ENCODE measurements at regions not wholly inside any gene's neighbourhood (a gene's known extent, or its start where the extent isn't known, plus 50 kb on each side); places are given as distances from the start of the nearest gene placed in this dataset.

DNA sequence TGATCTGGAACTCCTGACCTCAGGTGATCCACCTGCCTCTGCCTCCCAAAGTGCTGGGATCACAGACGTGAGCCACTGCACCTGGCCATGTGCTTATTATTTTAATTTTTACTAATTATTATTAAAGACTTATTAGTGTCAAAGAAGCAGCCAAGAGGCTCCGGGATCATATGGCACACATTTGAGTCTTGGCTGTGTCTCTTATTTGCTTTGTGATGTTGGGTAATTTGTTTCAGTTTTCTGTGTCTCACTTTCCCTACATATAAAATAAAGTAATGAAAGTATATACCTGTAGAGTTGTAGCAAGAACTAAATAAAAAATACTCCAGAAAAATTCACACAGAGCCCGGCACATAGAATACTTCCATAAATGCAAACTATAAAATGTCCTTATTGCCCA lies 238.0 kb upstream of the TBL1XR1 start:
- H3K27ac ChIP-seq: no peak overlapping the region
- no peak overlapping the region for H3K4me3 ChIP-seq
- TF ChIP-seq POLR2AphosphoS5 (IDR thresholded peaks at IDR 0.05; ENCODE audit: borderline replicate concordance, low read depth, low read length): no peak
- no peak for TF ChIP-seq EZH2 (IDR thresholded peaks at IDR 0.05)
- TF ChIP-seq FOXP2 (optimal IDR thresholded peaks at IDR 0.05; ENCODE audit: control extremely low read depth, extremely low read length, insufficient read depth): no peak
- no peak overlapping the region for H3K9ac ChIP-seq (ENCODE audit: insufficient read length)
- no peak for DNase-seq (ENCODE audit: low read depth, low spot score)
- no peaks in the 10 kb centered on the region for H3K9me3 ChIP-seq (ENCODE audit: low read depth, low read length)
- H3K36me3 ChIP-seq (ENCODE audit: insufficient read depth, low read length): no peaks in the 10 kb centered on the region

DNA sequence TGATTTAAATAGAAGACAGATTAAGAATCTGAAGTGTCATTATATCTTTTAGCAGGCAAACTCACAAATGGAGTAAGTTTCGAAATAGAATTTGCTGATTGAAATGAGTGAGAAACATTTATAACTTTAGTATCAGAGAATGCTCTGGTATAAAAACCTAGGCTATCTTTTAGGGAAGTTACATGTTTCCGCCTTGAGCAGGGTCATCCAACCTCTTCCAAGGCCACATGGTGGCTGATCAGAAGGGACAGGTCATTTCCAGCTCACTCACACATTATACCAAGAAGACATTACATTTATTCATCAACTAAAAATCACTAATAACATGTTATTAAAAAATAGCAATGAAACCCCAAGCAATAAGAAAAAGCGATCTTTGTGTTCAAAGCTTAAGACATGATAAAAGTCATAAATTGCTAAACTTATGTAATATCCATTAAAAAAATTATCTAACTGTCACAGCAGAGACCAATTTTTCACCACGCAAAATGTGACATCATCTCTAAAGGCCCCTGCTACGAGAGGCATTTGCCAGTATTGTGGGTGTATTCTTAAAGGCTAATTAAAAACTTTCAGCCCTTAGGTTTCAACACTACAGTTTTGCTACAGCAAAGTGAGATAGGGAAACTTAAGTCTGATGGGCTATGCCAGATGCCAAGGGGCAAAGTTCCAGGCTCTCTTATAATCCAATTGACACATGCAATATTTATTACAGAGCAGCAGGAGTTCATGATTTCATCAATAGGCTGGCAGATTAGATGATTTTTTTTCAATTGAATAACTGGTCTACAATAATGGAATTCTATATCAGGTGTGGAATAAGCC lies 240.4 kb upstream of the TBL1XR1 start:
- Histone ChIP-seq H3K9me3 (ENCODE audit: low read depth, low read length) (no peaks in the 10 kb centered on the region), H3K27ac (no peak overlapping the region), H3K36me3 (ENCODE audit: insufficient read depth, low read length) (no peaks in the 10 kb centered on the region), H3K4me3 (no peak overlapping the region), H3K9ac (ENCODE audit: insufficient read length) (no peak overlapping the region)
- TF ChIP-seq EZH2 (IDR thresholded peaks at IDR 0.05): no peak
- TF ChIP-seq POLR2AphosphoS5 (IDR thresholded peaks at IDR 0.05; ENCODE audit: borderline replicate concordance, low read depth, low read length): no peak
- DNase-seq (ENCODE audit: low read depth, low spot score): no peak

DNA sequence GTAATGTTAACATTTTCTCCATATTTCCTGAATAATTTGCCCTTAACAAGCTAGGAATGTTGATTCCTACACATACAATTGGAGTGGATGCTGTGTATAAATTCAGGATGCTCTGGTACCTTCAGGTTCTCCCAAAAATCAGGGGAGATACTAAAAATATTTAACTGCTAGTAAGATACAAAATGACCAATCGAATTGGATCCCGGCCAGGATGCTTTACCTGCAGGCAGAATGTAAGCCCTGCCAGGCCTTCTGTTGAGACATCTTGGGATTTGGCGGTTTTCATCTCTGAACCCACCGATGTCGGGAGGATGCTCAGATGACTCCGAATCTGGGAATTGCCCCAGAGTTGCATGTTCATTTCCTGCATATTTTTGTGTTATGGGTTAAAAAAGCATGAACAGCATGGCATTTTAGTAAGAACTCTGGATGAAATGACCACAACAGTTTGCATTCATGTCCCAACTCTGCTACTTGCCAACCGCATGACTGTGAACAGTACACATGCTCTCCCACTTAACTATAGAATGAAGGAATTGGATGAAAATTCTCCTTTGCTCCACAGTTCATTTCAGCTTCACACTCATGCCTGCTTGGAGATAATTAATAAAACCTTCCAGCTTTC lies 241.4 kb upstream of the TBL1XR1 start:
- no peak overlapping the region for H3K27ac ChIP-seq
- H3K4me3 ChIP-seq: no peak overlapping the region
- DNase-seq (ENCODE audit: low read depth, low spot score): no peak
- TF ChIP-seq POLR2AphosphoS5 (IDR thresholded peaks at IDR 0.05; ENCODE audit: borderline replicate concordance, low read depth, low read length) (no peak), EZH2 (IDR thresholded peaks at IDR 0.05) (no peak), FOXP2 (optimal IDR thresholded peaks at IDR 0.05; ENCODE audit: control extremely low read depth, extremely low read length, insufficient read depth) (no peak)
- H3K9me3 ChIP-seq (ENCODE audit: low read depth, low read length): no peaks in the 10 kb centered on the region
- H3K9ac ChIP-seq (ENCODE audit: insufficient read length): no peak overlapping the region
- no peaks in the 10 kb centered on the region for H3K36me3 ChIP-seq (ENCODE audit: insufficient read depth, low read length)

DNA sequence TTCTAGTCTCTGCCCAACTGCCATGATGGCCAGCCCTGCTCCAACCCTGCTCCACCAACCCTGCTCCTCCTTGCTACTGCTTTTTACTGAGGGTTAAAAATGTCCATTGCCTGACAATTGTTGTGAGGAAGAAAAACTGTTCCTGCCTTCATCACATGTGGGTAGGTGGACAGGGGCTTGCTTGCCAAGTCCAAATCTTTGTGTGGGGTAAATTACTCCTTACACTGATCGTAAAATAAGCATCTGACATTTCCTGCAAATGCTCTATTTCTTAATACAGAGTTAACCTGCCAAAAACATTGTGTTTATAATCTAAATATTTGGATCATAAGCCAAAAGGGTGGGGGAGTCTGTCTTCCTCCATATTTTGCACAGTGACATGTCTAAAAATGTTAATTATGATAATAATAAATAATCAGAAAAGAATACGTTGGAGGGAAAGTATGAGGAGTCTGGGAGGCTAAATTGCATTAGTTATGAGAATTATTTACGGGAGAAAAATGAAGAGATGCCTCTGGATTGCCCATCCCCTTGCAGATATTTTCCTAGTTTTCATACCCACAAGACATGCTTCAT lies 242.5 kb upstream of the TBL1XR1 start:
- no peak for TF ChIP-seq FOXP2 (optimal IDR thresholded peaks at IDR 0.05; ENCODE audit: control extremely low read depth, extremely low read length, insufficient read depth)
- no peak for TF ChIP-seq EZH2 (IDR thresholded peaks at IDR 0.05)
- no peak for TF ChIP-seq POLR2AphosphoS5 (IDR thresholded peaks at IDR 0.05; ENCODE audit: borderline replicate concordance, low read depth, low read length)
- Histone ChIP-seq H3K4me3 (no peak overlapping the region), H3K36me3 (ENCODE audit: insufficient read depth, low read length) (no peaks in the 10 kb centered on the region), H3K27ac (no peak overlapping the region), H3K9ac (ENCODE audit: insufficient read length) (no peak overlapping the region), H3K9me3 (ENCODE audit: low read depth, low read length) (no peaks in the 10 kb centered on the region)
- no peak for DNase-seq (ENCODE audit: low read depth, low spot score)

DNA sequence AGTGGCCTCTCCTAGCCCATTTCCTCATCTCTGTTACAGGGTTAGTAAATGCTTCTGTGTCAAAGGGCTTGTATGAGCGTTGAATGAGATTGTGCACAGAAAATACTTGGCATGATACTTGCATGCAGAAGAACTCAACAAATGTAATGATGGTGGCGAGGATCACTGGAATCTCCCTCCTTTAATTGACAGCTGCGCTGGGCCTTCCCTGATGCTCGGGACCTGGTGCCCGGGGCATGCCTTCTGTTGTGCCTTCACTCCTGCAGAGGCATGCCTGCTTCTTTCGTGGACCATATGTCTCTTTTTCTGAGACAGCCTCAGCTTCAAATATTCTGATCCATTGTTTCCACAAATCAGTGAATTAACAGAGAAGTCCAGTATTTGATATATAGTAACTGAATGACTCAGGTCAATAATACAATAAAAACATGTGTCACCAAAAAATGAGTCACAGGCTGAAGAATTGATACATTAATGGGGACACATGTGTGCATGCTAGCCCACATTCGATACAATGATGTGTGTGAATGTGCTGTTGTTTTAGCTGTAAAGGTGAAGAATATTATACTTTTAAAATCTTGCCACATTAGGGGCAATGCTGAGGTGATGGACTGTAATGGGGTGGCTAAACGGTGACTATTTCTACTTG lies 243.3 kb upstream of the TBL1XR1 start:
- H3K9me3 ChIP-seq (ENCODE audit: low read depth, low read length): no peaks in the 10 kb centered on the region
- H3K4me3 ChIP-seq: no peak overlapping the region
- TF ChIP-seq EZH2 (IDR thresholded peaks at IDR 0.05) (no peak), FOXP2 (optimal IDR thresholded peaks at IDR 0.05; ENCODE audit: control extremely low read depth, extremely low read length, insufficient read depth) (no peak), POLR2AphosphoS5 (IDR thresholded peaks at IDR 0.05; ENCODE audit: borderline replicate concordance, low read depth, low read length) (no peak)
- no peak overlapping the region for H3K9ac ChIP-seq (ENCODE audit: insufficient read length)
- H3K36me3 ChIP-seq (ENCODE audit: insufficient read depth, low read length): no peaks in the 10 kb centered on the region
- no peak overlapping the region for H3K27ac ChIP-seq
- no peak for DNase-seq (ENCODE audit: low read depth, low spot score)

DNA sequence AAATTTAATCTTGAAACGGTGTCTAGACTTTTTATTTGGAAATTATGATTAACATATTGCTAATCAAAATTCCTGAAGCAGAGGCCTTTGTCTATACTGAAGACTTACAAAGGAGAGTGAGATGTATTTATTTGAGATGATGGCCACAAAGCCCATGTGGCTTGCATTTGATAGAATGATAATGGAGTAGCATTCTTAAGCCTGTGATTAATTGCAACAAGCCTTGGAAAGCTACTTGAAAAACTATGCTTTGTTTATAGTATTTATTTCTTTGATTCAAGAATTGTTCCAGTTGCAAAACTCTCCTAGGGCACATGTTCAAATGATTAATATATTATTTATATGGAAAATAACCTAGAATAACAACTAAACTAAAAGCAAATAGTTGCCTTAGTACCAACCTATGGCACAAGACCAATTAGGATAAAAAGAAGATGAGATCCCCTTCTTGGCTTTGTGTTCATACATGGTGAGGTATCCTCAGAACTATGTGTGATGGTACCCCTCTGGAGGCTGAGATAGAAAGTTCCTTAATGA lies 244.1 kb upstream of the TBL1XR1 start:
- H3K9me3 ChIP-seq (ENCODE audit: low read depth, low read length): no peaks in the 10 kb centered on the region
- TF ChIP-seq EZH2 (IDR thresholded peaks at IDR 0.05) (no peak), POLR2AphosphoS5 (IDR thresholded peaks at IDR 0.05; ENCODE audit: borderline replicate concordance, low read depth, low read length) (no peak), FOXP2 (optimal IDR thresholded peaks at IDR 0.05; ENCODE audit: control extremely low read depth, extremely low read length, insufficient read depth) (no peak)
- H3K4me3 ChIP-seq: no peak overlapping the region
- H3K9ac ChIP-seq (ENCODE audit: insufficient read length): no peak overlapping the region
- DNase-seq (ENCODE audit: low read depth, low spot score): no peak
- no peaks in the 10 kb centered on the region for H3K36me3 ChIP-seq (ENCODE audit: insufficient read depth, low read length)
- H3K27ac ChIP-seq: no peak overlapping the region

DNA sequence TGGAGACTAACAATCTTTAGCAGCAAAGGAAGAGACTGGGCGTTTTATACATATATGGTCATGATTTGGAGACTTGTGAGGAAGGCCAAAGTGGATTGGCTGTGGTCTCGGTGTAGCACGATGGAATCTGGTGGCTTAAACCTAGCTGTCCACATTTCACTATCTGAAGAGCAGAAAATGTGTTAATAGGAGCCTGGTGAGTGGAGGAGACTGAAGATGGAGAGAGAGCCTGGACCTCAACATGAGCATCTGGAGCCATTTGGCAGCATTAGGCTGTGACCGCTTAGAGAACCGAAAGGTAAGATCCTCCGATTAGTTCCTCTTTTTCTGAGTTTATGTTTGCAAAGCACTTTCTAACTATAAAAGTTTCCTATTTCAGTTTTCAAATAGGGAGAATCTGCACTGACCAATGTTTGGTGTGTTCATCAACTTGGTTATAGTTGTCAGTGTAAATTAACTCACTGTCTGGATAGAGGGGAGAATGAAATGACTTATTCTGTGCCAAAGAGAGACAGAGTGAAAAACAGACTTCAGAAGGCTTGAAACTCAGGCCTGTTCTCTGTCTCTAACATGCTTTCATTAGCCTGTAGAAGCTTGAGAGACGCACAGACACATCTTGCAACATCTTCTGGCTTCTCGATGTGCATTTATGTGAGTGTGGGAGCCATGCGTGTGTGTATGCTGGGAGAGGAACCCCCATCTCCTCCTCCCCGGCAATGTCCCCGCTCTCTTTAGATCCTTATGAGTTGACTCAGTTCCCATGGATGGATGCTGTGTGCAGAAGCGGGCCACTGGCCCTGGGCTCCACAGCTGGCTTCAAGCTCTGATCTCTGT lies 244.7 kb upstream of the TBL1XR1 start:
- no peak for DNase-seq (ENCODE audit: low read depth, low spot score)
- H3K9ac ChIP-seq (ENCODE audit: insufficient read length): no peak overlapping the region
- H3K36me3 ChIP-seq (ENCODE audit: insufficient read depth, low read length): no peaks in the 10 kb centered on the region
- no peaks in the 10 kb centered on the region for H3K9me3 ChIP-seq (ENCODE audit: low read depth, low read length)
- H3K4me3 ChIP-seq: no peak overlapping the region
- no peak overlapping the region for H3K27ac ChIP-seq
- no peak for TF ChIP-seq POLR2AphosphoS5 (IDR thresholded peaks at IDR 0.05; ENCODE audit: borderline replicate concordance, low read depth, low read length)
- no peak for TF ChIP-seq FOXP2 (optimal IDR thresholded peaks at IDR 0.05; ENCODE audit: control extremely low read depth, extremely low read length, insufficient read depth)
- no peak for TF ChIP-seq EZH2 (IDR thresholded peaks at IDR 0.05)

Data from SK-N-MC (cell line).